Right lobe of liver (tissue), 4 donors: ENCODE measurements at regions not wholly inside any gene's neighbourhood (a gene's known extent, or its start where the extent isn't known, plus 50 kb on each side); places are given as distances from the start of the nearest gene placed in this dataset.

Experiments used
- POLR2A ChIP-seq: fragments of 450-650 bp; IDR thresholded peaks from one replicate; pipeline ENCODE4 v1.6.1; 2017; ENCODE audit warnings: antibody characterized with exemption, mild to moderate bottlenecking
- TF ChIP-seq, protein P1 (sequence below), 4 donors: fragments of 200-600 bp in 3 of 4; fragments of 450-650 bp in 1 of 4; IDR thresholded peaks; one replicate each; pipeline versions ENCODE4 v1.5.1 to v1.8.0; 2016 to 2022; ENCODE audit warnings: antibody characterized with exemption in 4 of 4, mild to moderate bottlenecking in 2 of 4
- donor health status: DM: no; HTN: no; CAD: no.
- donor health status: DM: no; HTN: no; CAD: no.
- donor health status: DM: no; HTN: yes; CAD: no.

DNA sequence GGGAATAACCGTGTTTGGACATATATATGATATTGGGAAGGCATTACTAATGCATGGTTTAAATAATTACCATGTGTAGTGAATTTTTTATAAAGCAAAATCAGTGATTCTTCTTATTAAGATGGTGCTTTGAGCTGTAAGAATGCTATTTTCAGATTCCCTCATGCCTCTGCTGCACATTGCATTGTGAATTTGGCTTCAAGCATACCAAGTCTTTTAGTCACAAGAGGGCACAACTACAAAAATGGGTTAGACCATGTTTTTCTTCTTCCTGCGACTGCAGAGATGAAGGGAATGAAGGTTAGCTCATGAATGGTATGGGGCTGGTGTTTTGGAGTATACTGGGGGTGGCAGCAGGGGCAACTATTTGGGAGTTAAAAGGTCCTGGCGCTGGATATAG is 320.1 kb downstream of the SLC4A3 start:
- TF ChIP-seq, protein P1, sequence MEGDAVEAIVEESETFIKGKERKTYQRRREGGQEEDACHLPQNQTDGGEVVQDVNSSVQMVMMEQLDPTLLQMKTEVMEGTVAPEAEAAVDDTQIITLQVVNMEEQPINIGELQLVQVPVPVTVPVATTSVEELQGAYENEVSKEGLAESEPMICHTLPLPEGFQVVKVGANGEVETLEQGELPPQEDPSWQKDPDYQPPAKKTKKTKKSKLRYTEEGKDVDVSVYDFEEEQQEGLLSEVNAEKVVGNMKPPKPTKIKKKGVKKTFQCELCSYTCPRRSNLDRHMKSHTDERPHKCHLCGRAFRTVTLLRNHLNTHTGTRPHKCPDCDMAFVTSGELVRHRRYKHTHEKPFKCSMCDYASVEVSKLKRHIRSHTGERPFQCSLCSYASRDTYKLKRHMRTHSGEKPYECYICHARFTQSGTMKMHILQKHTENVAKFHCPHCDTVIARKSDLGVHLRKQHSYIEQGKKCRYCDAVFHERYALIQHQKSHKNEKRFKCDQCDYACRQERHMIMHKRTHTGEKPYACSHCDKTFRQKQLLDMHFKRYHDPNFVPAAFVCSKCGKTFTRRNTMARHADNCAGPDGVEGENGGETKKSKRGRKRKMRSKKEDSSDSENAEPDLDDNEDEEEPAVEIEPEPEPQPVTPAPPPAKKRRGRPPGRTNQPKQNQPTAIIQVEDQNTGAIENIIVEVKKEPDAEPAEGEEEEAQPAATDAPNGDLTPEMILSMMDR (IDR thresholded peaks at IDR 0.05) = no peak
- no peak for TF ChIP-seq POLR2A
